GM18520 (cell line): ENCODE measurements at regions not wholly inside any gene's neighbourhood (a gene's known extent, or its start where the extent isn't known, plus 50 kb on each side); places are given as distances from the start of the nearest gene placed in this dataset.

Experiments used
- ATAC-seq: cut with Tn5 transposase; IDR thresholded peaks from one replicate; pipeline ENCODE4 v1.9.1; 2021; ENCODE audit not compliant: unreplicated experiment

GRCh38 chr2:204108330-204108751, 171.8 kb downstream of the ICOS start:
- ATAC-seq: no peak

- no peak for ATAC-seq
Measured at GRCh38 chr2:204108781-204109295, 172.3 kb downstream of the ICOS start.

GRCh38 chr2:204109681-204110080, 173.1 kb downstream of the ICOS start:
- ATAC-seq: no peak

- peak; percentile 74 for ATAC-seq
Measured at GRCh38 chr2:204110338-204110741, 173.8 kb downstream of the ICOS start.

- ATAC-seq: no peak
Measured at GRCh38 chr2:204110751-204111516, 174.4 kb downstream of the ICOS start.

GRCh38 chr2:204112084-204112770, 175.7 kb downstream of the ICOS start:
- ATAC-seq: no peak

- ATAC-seq: no peak
Measured at GRCh38 chr2:204114295-204115136, 178.0 kb downstream of the ICOS start.

- no peak for ATAC-seq
Measured at GRCh38 chr2:204115137-204116056, 178.8 kb downstream of the ICOS start.

- ATAC-seq: no peak
Measured at GRCh38 chr2:204116159-204116792, 179.7 kb downstream of the ICOS start.

GRCh38 chr2:204122425-204122824, 185.9 kb downstream of the ICOS start:
- ATAC-seq: no peak

- no peak for ATAC-seq
Measured at GRCh38 chr2:204124140-204124750, 187.7 kb downstream of the ICOS start.

GRCh38 chr2:204126705-204127104, 190.1 kb downstream of the ICOS start:
- ATAC-seq: no peak

- ATAC-seq: no peak
Measured at GRCh38 chr2:204127238-204127637, 190.7 kb downstream of the ICOS start.

- no peak for ATAC-seq
Measured at GRCh38 chr2:204129591-204130294, 193.2 kb downstream of the ICOS start.

GRCh38 chr2:204131621-204132020, 195.1 kb downstream of the ICOS start:
- ATAC-seq: no peak

GRCh38 chr2:204133476-204133875, 196.9 kb downstream of the ICOS start:
- ATAC-seq: no peak

GRCh38 chr2:204134421-204134820, 197.9 kb downstream of the ICOS start:
- ATAC-seq: no peak

GRCh38 chr2:204135752-204136151, 199.2 kb downstream of the ICOS start:
- peak; percentile 67 for ATAC-seq

- no peak for ATAC-seq
Measured at GRCh38 chr2:204138206-204138605, 201.6 kb downstream of the ICOS start.
